HFFc6 (cell line): ENCODE measurements at regions not wholly inside any gene's neighbourhood (a gene's known extent, or its start where the extent isn't known, plus 50 kb on each side); places are given as distances from the start of the nearest gene placed in this dataset.

Source experiments
- DNase-seq: peaks from one replicate; pipeline ENCODE4 v3.0.0-alpha.2; 2018
- H3K27ac Mint-ChIP-seq: 2 replicates; pipeline ENCODE4 v1.8.0; 2020; ENCODE audit warnings: mild to moderate bottlenecking, mixed read lengths
- H3K27me3 Mint-ChIP-seq: 2 replicates; pipeline ENCODE4 v1.8.0; 2021; ENCODE audit warnings: mild to moderate bottlenecking, moderate library complexity, mixed read lengths; ENCODE audit not compliant: insufficient read depth
- H3K36me3 Mint-ChIP-seq: 2 replicates; pipeline ENCODE4 v1.8.0; 2021; ENCODE audit warnings: low read depth, mixed read lengths
- H3K4me1 Mint-ChIP-seq: 2 replicates; pipeline ENCODE4 v1.8.0; 2020; ENCODE audit warnings: low read depth, mixed read lengths
- H3K4me3 Mint-ChIP-seq: 2 replicates; pipeline ENCODE4 v1.8.0; 2020; ENCODE audit warnings: mild to moderate bottlenecking, moderate library complexity, mixed read lengths
- H3K9me3 Mint-ChIP-seq: 2 replicates; pipeline ENCODE4 v1.8.0; 2020; ENCODE audit warnings: mild to moderate bottlenecking, mixed read lengths
- TF ChIP-seq, protein P1 (sequence below): fragments of 200-600 bp; sonication (generic); IDR thresholded peaks from 2 replicates; pipeline ENCODE4 v1.5.0; 2021; ENCODE audit warnings: antibody characterized with exemption, mild to moderate bottlenecking

DNA sequence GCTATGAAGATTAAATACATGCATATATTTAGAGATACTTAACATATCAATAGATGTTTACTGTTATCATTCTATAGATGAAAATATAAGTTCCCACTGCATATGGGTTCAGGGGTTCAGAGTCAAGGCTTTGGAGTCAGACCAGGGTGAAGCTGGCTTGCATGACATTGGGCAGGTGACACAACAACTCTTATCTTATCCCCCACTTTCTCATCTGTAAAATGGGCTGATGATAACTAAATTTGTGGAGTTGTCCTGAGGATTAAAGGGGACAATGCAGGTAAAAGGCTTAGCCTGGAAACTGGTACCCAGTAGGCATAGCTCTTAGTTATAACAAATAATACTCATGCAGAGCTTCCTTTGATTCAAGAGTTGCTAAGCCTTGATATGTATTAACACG, 72.6 kb upstream of the BRINP1 start:
- H3K27ac Mint-ChIP-seq: no peak overlapping the region
- DNase-seq: no peak
- no peak overlapping the region for H3K4me3 Mint-ChIP-seq
- no peaks in the 10 kb centered on the region; the same call in 1 of the 2 replicates for H3K36me3 Mint-ChIP-seq
- TF ChIP-seq, protein P1, sequence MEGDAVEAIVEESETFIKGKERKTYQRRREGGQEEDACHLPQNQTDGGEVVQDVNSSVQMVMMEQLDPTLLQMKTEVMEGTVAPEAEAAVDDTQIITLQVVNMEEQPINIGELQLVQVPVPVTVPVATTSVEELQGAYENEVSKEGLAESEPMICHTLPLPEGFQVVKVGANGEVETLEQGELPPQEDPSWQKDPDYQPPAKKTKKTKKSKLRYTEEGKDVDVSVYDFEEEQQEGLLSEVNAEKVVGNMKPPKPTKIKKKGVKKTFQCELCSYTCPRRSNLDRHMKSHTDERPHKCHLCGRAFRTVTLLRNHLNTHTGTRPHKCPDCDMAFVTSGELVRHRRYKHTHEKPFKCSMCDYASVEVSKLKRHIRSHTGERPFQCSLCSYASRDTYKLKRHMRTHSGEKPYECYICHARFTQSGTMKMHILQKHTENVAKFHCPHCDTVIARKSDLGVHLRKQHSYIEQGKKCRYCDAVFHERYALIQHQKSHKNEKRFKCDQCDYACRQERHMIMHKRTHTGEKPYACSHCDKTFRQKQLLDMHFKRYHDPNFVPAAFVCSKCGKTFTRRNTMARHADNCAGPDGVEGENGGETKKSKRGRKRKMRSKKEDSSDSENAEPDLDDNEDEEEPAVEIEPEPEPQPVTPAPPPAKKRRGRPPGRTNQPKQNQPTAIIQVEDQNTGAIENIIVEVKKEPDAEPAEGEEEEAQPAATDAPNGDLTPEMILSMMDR: no peak
- H3K9me3 Mint-ChIP-seq: peaks cover 32% of the 10 kb centered on the region
- no peaks in the 10 kb centered on the region for H3K4me1 Mint-ChIP-seq
- H3K27me3 Mint-ChIP-seq: no peaks in the 10 kb centered on the region; the same call in 1 of the 2 replicates

DNA sequence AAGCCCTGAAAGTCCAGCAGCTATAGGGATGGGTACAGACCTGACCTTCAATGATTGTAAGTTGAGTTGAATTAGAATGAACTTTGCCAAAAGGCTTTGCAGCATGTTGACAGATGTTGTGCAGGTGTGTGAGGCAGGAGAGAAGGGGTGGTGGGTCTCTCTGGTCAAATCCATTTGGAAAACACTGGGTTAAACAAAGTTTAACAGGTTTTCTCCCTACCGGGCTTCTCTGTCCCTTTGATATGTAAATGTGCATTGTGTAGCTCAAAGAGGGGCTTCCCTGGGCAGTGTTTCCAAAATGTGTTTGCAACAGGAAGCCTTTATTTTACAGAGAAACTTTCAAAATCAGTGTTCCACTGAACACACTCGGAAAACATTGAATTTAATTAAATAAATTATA, 72.1 kb upstream of the BRINP1 start:
- TF ChIP-seq, protein P1: no peak
- DNase-seq: no peak
- H3K4me1 Mint-ChIP-seq: no peaks in the 10 kb centered on the region
- H3K4me3 Mint-ChIP-seq: no peak overlapping the region
- no peaks in the 10 kb centered on the region; the same call in 1 of the 2 replicates for H3K27me3 Mint-ChIP-seq
- H3K36me3 Mint-ChIP-seq: no peaks in the 10 kb centered on the region; the same call in 1 of the 2 replicates
- peaks cover 29% of the 10 kb centered on the region for H3K9me3 Mint-ChIP-seq
- H3K27ac Mint-ChIP-seq: no peak overlapping the region

DNA sequence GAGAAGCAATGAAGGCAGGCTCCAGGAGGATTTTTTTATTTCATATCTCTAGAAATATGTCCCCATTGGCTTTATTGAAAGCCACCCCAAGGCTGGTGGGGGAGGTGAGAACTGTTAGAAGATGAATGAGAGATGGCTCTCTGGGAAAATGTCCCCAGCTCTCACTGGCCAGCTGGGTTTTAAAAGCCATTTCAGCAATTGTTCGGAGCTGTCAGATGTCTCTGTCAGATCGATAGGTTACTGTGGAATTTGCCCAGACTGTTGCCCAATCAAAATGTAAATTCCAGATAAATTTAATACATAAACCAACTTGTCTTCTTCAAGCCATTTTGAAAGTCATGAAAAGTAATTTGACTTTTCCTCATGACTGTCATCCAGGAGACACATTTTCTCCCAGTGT, 67.0 kb upstream of the BRINP1 start:
- Mint-ChIP-seq H3K36me3 (no peaks in the 10 kb centered on the region), H3K4me3 (no peak overlapping the region)

DNA sequence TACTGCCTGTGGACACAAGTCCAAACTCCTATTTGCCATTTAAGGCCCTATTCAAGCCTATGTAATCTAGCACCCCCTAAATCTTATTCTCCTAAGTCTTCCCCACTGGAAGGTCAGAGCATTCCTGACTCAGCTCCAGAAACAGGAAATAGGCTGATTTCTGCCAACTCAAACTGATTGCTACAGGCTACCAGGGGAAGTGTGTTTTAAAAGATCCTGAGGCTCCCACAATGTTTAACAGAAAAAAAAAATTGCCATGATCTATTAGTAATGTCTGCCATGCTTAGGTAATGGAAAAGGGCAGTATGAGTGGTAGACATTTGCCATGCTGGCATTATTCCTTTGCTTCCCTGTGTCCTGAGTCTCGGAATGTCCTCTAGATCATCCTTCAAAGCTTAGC, 65.8 kb upstream of the BRINP1 start:
- no peak for DNase-seq
- H3K4me3 Mint-ChIP-seq: no peak overlapping the region
- TF ChIP-seq, protein P1: no peak
- H3K9me3 Mint-ChIP-seq: peaks cover 40% of the 10 kb centered on the region
- H3K4me1 Mint-ChIP-seq: no peaks in the 10 kb centered on the region
- no peak overlapping the region for H3K27ac Mint-ChIP-seq
- no peaks in the 10 kb centered on the region for H3K36me3 Mint-ChIP-seq
- no peaks in the 10 kb centered on the region for H3K27me3 Mint-ChIP-seq

More for the DNA sequence above, 67.0 kb upstream of the BRINP1 start:
- H3K9me3 Mint-ChIP-seq: peaks cover 40% of the 10 kb centered on the region
- no peaks in the 10 kb centered on the region for H3K4me1 Mint-ChIP-seq
- TF ChIP-seq, protein P1: no peak
- H3K27me3 Mint-ChIP-seq: no peaks in the 10 kb centered on the region
- DNase-seq: no peak
- no peak overlapping the region for H3K27ac Mint-ChIP-seq

DNA sequence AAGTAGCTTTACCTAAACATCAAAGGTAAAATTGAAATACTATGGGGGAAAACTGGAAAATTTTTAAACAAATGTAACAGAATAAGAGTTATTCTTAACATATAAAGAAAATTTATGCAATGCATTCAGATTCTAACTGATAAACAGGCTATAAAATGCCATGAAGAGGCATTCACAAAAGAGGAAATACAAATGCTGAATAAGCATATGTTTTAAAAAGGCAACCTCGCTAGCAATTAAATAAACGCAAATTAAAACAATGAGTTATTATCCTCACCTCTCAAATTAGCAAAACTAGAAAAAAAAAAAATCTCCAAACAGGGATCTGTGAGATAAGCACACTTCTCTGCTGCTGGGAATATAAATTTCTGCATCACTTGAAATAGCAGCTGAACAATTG, 63.2 kb upstream of the BRINP1 start:
- no peak overlapping the region for H3K4me3 Mint-ChIP-seq
- peaks cover 39% of the 10 kb centered on the region for H3K9me3 Mint-ChIP-seq
- TF ChIP-seq, protein P1: no peak
- no peak for DNase-seq
- H3K4me1 Mint-ChIP-seq: no peaks in the 10 kb centered on the region
- H3K27ac Mint-ChIP-seq: no peak overlapping the region
- no peaks in the 10 kb centered on the region for H3K27me3 Mint-ChIP-seq
- H3K36me3 Mint-ChIP-seq: no peaks in the 10 kb centered on the region

DNA sequence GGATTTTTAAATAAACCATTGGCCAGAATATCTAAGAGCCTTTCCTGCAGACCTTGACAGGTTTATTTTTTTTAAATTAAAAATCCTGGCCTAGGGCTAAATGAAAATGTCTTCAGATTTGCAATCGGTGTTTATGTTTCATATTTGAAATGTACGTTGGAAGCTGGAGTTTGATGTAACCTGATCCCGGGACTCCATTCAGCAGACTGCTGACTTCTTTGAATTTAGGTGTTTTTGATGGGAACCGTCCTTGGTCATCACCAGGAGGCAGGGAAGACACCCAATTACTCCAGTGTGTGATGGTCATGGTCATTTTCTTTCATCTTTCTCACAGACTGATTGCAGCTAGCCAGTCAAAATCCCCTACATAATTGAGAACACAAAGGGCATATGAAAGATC, 60.1 kb upstream of the BRINP1 start:
- DNase-seq: no peak
- Mint-ChIP-seq H3K4me3 (no peak overlapping the region), H3K27ac (no peak overlapping the region), H3K36me3 (no peaks in the 10 kb centered on the region), H3K9me3 (peaks cover 48% of the 10 kb centered on the region), H3K4me1 (no peaks in the 10 kb centered on the region), H3K27me3 (no peaks in the 10 kb centered on the region)
- TF ChIP-seq, protein P1: no peak
